SK-N-SH treated with all-trans-retinoic acid at 6 μM for 48 hours (cell line): ENCODE measurements at regions not wholly inside any gene's neighbourhood (a gene's known extent, or its start where the extent isn't known, plus 50 kb on each side); places are given as distances from the start of the nearest gene placed in this dataset.

ENCODE experiments used
- ARNTL ChIP-seq: fragments of 450-650 bp; formaldehyde crosslinking; IDR thresholded peaks from 2 replicates; pipeline ENCODE4 v1.5.0; 2020; ENCODE audit warnings: low read depth, mild to moderate bottlenecking, moderate library complexity, borderline replicate concordance
- ESRRG ChIP-seq: fragments of 250-450 bp; sonication (Bioruptor Pico); IDR thresholded peaks from 2 replicates; pipeline ENCODE4 v1.6.1; 2021; ENCODE audit warnings: mild to moderate bottlenecking
- GLIS3 ChIP-seq: fragments of 250-450 bp; sonication (Bioruptor Pico); IDR thresholded peaks from 2 replicates; pipeline ENCODE4 v1.5.0; 2020; ENCODE audit warnings: mild to moderate bottlenecking, moderate library complexity
- OSR1 ChIP-seq: fragments of 250-450 bp; sonication (Bioruptor Pico); IDR thresholded peaks from 2 replicates; pipeline ENCODE4 v1.8.0; 2022; ENCODE audit warnings: moderate library complexity, mild to moderate bottlenecking, inconsistent platforms
- POU6F1 ChIP-seq: fragments of 250-450 bp; sonication (Bioruptor Pico); IDR thresholded peaks from 2 replicates; pipeline ENCODE4 v1.8.0; 2021; ENCODE audit warnings: low read depth, mild to moderate bottlenecking, moderate library complexity, borderline replicate concordance
- PPARA ChIP-seq: fragments of 250-450 bp; sonication (Bioruptor Pico); IDR thresholded peaks from 2 replicates; pipeline ENCODE4 v1.5.0; 2020; ENCODE audit warnings: mild to moderate bottlenecking, borderline replicate concordance
- ZC3H10 ChIP-seq: fragments of 250-450 bp; sonication (Bioruptor Pico); IDR thresholded peaks from 2 replicates; pipeline ENCODE4 v1.5.1; 2021; ENCODE audit warnings: mild to moderate bottlenecking, moderate library complexity
- ZFP3 ChIP-seq: fragments of 250-450 bp; sonication (Bioruptor Pico); IDR thresholded peaks from 2 replicates; pipeline ENCODE4 v1.5.0; 2020; ENCODE audit warnings: mild to moderate bottlenecking, moderate library complexity
- ZFP30 ChIP-seq: fragments of 450-650 bp; formaldehyde crosslinking; IDR thresholded peaks from 2 replicates; pipeline ENCODE4 v1.5.0; 2022; ENCODE audit warnings: mild to moderate bottlenecking, moderate library complexity
- ZNF565 ChIP-seq: fragments of 450-650 bp; formaldehyde crosslinking; conservative IDR thresholded peaks from 2 replicates; pipeline ENCODE4 v1.5.0; 2020; ENCODE audit warnings: low read depth, mild to moderate bottlenecking, moderate library complexity
- TF ChIP-seq, protein P1 (sequence below): fragments of 250-450 bp; sonication (Bioruptor Pico); IDR thresholded peaks from 2 replicates; pipeline ENCODE4 v1.8.0; 2020; ENCODE audit warnings: mild to moderate bottlenecking, moderate library complexity, borderline replicate concordance

DNA sequence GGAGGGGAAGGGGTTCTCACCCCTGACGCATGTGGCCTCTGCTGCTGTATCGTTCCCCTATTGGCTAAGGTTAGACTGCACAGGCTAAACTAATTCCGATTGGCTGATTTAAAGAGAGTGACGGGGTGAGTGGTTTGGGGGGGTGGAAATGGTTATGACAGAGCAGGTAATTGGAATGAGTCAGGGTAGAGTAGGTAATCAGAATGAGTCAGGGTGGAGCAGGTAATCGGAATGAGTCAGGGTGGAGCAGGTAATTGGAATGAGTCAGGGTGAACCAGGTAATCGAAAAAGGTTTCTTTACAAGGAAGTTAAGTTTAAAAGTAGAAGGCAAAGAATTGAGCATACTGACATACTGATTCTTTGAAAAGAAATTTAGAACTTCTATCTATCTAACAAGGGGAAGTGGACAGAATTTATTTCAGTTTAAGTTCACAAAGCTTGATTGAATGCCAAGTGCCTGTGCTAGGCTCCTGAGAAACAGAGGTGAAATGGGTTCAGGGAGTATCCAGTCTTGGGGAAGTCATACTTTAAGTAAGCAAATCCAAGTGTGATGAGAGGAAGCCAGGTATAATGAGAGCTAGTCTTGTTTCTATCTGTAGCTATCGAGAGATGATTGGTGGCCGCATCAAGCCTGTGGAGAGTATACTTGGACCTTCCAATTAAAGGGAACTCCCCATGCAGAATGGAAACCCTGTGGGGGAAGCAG is 58.0 kb downstream of the C11orf91 start:
- TF ChIP-seq PPARA (CRISPR knock-in tag) (no peak), ARNTL (no peak), POU6F1 (CRISPR knock-in tag) (no peak), ESRRG (CRISPR knock-in tag) (no peak), ZNF565 (no peak), OSR1 (no peak), ZFP3 (CRISPR knock-in tag) (no peak), ZC3H10 (CRISPR knock-in tag) (no peak), GLIS3 (CRISPR knock-in tag) (no peak), ZFP30 (no peak)
- TF ChIP-seq, protein P1, sequence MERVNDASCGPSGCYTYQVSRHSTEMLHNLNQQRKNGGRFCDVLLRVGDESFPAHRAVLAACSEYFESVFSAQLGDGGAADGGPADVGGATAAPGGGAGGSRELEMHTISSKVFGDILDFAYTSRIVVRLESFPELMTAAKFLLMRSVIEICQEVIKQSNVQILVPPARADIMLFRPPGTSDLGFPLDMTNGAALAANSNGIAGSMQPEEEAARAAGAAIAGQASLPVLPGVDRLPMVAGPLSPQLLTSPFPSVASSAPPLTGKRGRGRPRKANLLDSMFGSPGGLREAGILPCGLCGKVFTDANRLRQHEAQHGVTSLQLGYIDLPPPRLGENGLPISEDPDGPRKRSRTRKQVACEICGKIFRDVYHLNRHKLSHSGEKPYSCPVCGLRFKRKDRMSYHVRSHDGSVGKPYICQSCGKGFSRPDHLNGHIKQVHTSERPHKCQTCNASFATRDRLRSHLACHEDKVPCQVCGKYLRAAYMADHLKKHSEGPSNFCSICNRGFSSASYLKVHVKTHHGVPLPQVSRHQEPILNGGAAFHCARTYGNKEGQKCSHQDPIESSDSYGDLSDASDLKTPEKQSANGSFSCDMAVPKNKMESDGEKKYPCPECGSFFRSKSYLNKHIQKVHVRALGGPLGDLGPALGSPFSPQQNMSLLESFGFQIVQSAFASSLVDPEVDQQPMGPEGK (CRISPR knock-in tag) = no peak
